NCI-H2081 (cell line): ENCODE measurements at regions not wholly inside any gene's neighbourhood (a gene's known extent, or its start where the extent isn't known, plus 50 kb on each side); places are given as distances from the start of the nearest gene placed in this dataset.

Source experiments
- DNase-seq, 2 experiments: peaks; one replicate each; lab custom pipeline; 2025; lab: John Stamatoyannopoulos, UW

DNA sequence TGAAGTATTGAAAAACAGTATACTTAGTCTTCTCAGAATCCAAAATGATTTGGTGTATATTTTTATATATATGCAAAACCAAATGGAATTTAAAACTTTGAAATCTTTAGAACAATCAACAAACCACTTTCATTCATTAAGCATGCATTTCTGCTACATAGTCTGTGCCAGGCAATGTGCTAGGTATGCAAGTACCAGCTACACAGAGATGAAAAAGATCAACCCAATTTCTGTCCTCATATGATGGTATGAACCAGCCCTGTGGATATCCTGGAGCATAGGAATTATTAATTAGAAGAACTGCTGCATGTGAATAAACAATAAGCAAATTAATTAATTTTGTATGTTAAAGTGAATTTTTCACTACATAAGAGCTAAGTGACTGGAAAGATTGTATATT, 51.2 kb upstream of the RTN4 start:
- DNase-seq = no peak

DNA sequence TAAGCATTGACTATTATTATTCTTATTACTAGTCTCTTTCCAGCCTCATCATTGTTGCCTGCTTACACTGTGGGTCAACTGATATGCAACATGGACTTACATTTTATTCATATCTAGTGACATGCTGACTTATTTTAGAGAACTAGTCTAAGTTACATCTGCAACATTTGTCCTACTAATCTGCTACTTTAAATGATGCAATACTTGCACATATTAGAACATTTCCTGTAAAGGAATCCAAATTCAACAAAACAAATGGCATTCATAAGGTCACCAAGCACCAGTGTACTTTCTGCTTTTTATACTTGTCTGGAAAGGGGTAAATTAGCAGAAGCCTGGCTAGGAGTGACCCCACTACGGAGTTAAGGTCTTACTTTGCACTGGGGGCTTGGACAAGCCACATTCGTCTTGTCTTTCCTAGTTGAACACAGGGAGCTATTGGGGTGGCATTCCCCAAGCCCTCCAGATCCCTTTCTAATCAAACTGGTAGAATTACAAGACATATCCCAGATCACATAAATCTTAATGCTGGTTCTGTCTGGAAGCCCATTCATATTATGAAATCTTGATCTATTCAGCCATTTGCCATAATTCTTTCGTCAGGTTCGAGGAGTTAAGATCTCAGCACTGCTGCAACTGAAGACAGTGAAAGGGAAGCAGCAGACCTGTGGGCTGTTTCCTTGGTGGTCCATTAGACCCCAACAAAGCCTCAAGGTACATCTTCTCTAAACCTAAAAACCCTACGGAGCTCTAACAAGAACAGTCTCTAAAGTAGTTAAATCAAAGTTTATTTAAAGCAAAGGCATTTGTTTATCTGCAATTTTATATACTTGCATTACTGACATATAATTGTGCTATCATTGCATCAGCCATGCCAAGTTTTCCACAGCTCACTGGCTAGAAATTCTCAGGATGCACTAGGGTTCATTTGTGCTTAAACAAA, 49.9 kb upstream of the RTN4 start:
- no peak for DNase-seq
